PC-9 (cell line): ENCODE measurements at regions not wholly inside any gene's neighbourhood (a gene's known extent, or its start where the extent isn't known, plus 50 kb on each side); places are given as distances from the start of the nearest gene placed in this dataset.

Experiments
- BruUV-seq: library from RNA; stranded (reverse); fragments of 400-500 nt; replicated peaks from 2 replicates; lab custom pipeline; 2021; lab: Mats Ljungman, UMichigan
- CTCF ChIA-PET: fragments of 300-600 bp; sonication (Branson Sonifier 250); formaldehyde crosslinking; loops from one replicate; lab custom pipeline; 2022; ENCODE audit warnings: antibody characterized with exemption; lab: Charles Lee
- POLR2A ChIA-PET: fragments of 300-600 bp; sonication (Branson Sonifier 250); formaldehyde crosslinking; loops from one replicate; lab custom pipeline; 2022; ENCODE audit warnings: antibody characterized with exemption; ENCODE audit not compliant: unreplicated experiment; lab: Charles Lee
- DNase-seq, 2 experiments: peaks; one replicate each; pipeline versions ENCODE4 v3.0.0 to v3.0.0-alpha.2; 2015 to 2022; ENCODE audit warnings: mixed read lengths in 1 of 2
- H2AFZ ChIP-seq: fragments of 200-600 bp; sonication (generic); 2 replicates; pipeline ENCODE4 v1.8.1; 2017; ENCODE audit warnings: antibody characterized with exemption
- H3F3A ChIP-seq: fragments of 200-600 bp; sonication (generic); 2 replicates; pipeline ENCODE4 v1.8.1; 2017; ENCODE audit warnings: antibody characterized with exemption, mild to moderate bottlenecking, low read depth; ENCODE audit not compliant: insufficient read depth
- H3K27ac ChIP-seq: fragments of 200-600 bp; sonication (generic); 2 replicates; pipeline ENCODE4 v1.6.1; 2016; ENCODE audit warnings: mixed run types
- H3K27me3 ChIP-seq: fragments of 200-600 bp; sonication (generic); 2 replicates; pipeline ENCODE4 v1.6.1; 2016; ENCODE audit warnings: low read depth, mixed run types; ENCODE audit not compliant: insufficient read depth
- H3K36me3 ChIP-seq: fragments of 200-600 bp; sonication (generic); 2 replicates; pipeline ENCODE4 v1.6.1; 2016; ENCODE audit warnings: low read depth, mixed run types
- H3K4me1 ChIP-seq: fragments of 200-600 bp; sonication (generic); replicated peaks from 2 replicates; pipeline ENCODE4 v1.6.1; 2016; ENCODE audit warnings: mixed run types; ENCODE audit not compliant: insufficient read depth
- H3K4me2 ChIP-seq: fragments of 200-600 bp; sonication (generic); 2 replicates; pipeline ENCODE4 v1.6.1; 2017; ENCODE audit warnings: mixed run types
- H3K4me3 ChIP-seq: fragments of 200-600 bp; sonication (generic); 2 replicates; pipeline ENCODE4 v1.6.1; 2016; ENCODE audit warnings: mixed run types
- H3K79me2 ChIP-seq: fragments of 200-600 bp; sonication (generic); 2 replicates; pipeline ENCODE4 v1.6.1; 2017; ENCODE audit warnings: low read depth, mixed run types
- H3K9me2 ChIP-seq: fragments of 200-600 bp; sonication (generic); 2 replicates; pipeline ENCODE4 v1.8.1; 2017; ENCODE audit warnings: mild to moderate bottlenecking; ENCODE audit not compliant: insufficient read depth
- H3K9me3 ChIP-seq: fragments of 200-600 bp; sonication (generic); 2 replicates; pipeline ENCODE4 v1.8.1; 2016; ENCODE audit warnings: low read depth; ENCODE audit not compliant: insufficient read depth
- H4K20me1 ChIP-seq: fragments of 200-600 bp; sonication (generic); 2 replicates; pipeline ENCODE4 v1.8.1; 2017; ENCODE audit not compliant: insufficient read depth
- CTCF ChIP-seq: fragments of 200-600 bp; sonication (generic); conservative IDR thresholded peaks from 2 replicates; pipeline ENCODE4 v1.6.1; 2017; ENCODE audit warnings: mixed run types, antibody characterized with exemption, mild to moderate bottlenecking, moderate library complexity
- EZH2 ChIP-seq: fragments of 200-600 bp; sonication (generic); IDR thresholded peaks from 2 replicates; pipeline ENCODE4 v1.8.0; 2017; ENCODE audit warnings: antibody characterized with exemption, low read depth
- intact Hi-C: fragments of 100-400 bp; cut with micrococcal nuclease; formaldehyde crosslinking; loops from one replicate; pipeline ENCODE4 v1.10.0; 2022; ENCODE audit not compliant: unreplicated experiment

DNA sequence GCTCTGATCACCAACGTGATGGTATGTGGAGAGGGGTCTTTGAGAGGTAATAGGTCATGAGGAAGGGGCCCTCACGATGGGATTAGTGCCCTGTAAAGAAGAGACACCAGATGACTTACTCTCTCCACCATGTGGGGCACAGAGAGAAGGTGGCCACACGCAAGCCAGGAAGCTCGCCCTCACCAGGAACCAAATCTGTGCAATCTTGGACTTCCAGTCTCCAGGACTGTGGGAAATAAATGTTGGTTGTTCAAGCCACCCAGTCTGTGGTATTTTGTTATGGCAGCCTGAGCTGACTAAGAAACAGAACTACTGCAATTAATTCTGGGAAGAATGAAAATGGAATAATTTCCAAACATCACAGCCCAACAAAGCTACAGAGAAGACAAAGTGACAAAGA is 117.5 kb downstream of the SNX19 start:
- H3K36me3 ChIP-seq: no peaks in the 10 kb centered on the region
- H3K4me3 ChIP-seq: no peak overlapping the region
- no peaks in the 10 kb centered on the region for H4K20me1 ChIP-seq
- H3K9me2 ChIP-seq: no peaks in the 10 kb centered on the region; the same call in 1 of the 2 replicates
- intact Hi-C loops: no loop called here
- no peaks in the 10 kb centered on the region for H3K9me3 ChIP-seq
- no TSS peak for BruUV-seq
- CTCF ChIA-PET: no interaction called here
- no peak overlapping the region for H2AFZ ChIP-seq
- no peak for TF ChIP-seq CTCF
- no peak for TF ChIP-seq EZH2
- no peaks in the 10 kb centered on the region for H3K79me2 ChIP-seq
- POLR2A ChIA-PET: no interaction called here
- H3K4me2 ChIP-seq: no peak overlapping the region
- DNase-seq: no peak
- H3K4me1 ChIP-seq: no peaks in the 10 kb centered on the region
- H3K27ac ChIP-seq: no peak overlapping the region
- no peaks in the 10 kb centered on the region for H3K27me3 ChIP-seq
- H3F3A ChIP-seq: no peaks in the 10 kb centered on the region

DNA sequence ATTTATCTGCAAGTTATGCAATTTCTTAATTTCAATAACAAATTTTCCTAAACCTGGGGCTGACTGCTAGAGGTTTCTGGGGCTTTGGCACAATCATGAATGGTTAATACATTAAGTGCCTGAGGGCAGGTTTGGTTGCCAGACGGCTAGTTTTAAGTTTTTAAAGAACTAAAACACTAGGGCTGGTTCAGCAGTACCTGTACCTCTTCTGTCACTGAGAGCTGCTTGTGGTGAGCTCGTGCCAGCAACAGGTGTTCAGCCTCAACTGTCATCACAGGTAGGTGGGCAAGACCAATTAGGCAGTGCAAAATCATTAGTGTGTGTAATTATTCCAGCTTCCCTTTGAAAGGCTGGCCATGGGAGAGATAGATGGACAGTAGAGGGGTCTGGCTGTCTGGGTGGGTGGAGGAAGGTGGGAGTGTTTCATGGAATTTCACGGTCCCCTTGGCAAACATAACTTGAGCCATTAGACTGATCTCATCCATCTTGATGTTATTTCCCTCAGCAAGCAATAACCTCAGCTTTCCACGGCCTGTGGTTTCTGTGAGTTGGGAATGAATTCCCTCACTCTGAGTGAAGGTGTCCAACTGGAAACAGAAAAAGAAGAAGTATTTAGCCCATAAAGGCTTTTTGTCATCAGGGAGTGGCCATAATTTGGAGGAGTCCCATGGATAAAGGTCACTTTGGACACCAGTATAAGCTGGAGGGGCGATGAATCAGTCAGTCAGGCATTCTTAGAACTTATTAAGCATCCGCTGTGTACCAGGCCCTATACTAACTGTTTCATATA is 114.8 kb downstream of the SNX19 start:
- BruUV-seq: no TSS peak
- Histone ChIP-seq H3K4me1 (no peaks in the 10 kb centered on the region), H3K9me3 (no peaks in the 10 kb centered on the region), H3K27me3 (no peaks in the 10 kb centered on the region), H3K4me3 (no peak overlapping the region), H3K79me2 (no peaks in the 10 kb centered on the region), H3F3A (no peaks in the 10 kb centered on the region), H3K36me3 (no peaks in the 10 kb centered on the region), H2AFZ (no peak overlapping the region), H3K27ac (no peak overlapping the region), H3K9me2 (no peaks in the 10 kb centered on the region; the same call in 1 of the 2 replicates), H4K20me1 (no peaks in the 10 kb centered on the region), H3K4me2 (no peak overlapping the region)
- POLR2A ChIA-PET: no interaction called here
- intact Hi-C loops: no loop called here
- DNase-seq: no peak
- CTCF ChIA-PET: no interaction called here
- TF ChIP-seq EZH2 (no peak), CTCF (no peak)

DNA sequence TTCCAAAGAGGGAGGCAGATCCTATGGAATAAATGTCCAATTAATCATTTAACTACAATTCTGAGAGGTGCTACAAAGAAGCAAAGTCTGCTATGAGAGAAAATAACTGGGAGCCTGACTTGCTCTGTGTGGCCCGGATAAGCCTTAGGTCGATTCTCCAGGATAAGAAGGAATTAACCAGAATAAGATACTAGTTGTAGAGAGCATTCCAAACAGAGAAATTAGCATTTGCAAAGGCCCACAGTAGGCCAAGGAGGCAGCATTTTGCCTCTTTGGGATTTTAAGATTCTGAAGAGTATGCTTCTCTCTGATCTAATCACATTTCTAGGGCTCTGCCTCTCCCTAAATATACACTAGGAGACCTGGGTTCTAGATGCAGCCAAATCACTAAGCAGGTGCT is 113.7 kb downstream of the SNX19 start:
- H2AFZ ChIP-seq: no peak overlapping the region
- no peaks in the 10 kb centered on the region for H3K27me3 ChIP-seq
- intact Hi-C loops: no loop called here
- ChIA-PET CTCF (no interaction called here), POLR2A (no interaction called here)
- no peaks in the 10 kb centered on the region for H4K20me1 ChIP-seq
- H3K4me3 ChIP-seq: no peak overlapping the region
- no peaks in the 10 kb centered on the region for H3F3A ChIP-seq
- H3K79me2 ChIP-seq: no peaks in the 10 kb centered on the region
- no peaks in the 10 kb centered on the region for H3K4me1 ChIP-seq
- no peak for DNase-seq
- H3K9me2 ChIP-seq: no peaks in the 10 kb centered on the region; the same call in 1 of the 2 replicates
- TF ChIP-seq CTCF (no peak), EZH2 (no peak)
- H3K27ac ChIP-seq: no peak overlapping the region
- H3K9me3 ChIP-seq: no peaks in the 10 kb centered on the region
- H3K4me2 ChIP-seq: no peak overlapping the region
- H3K36me3 ChIP-seq: no peaks in the 10 kb centered on the region
- no TSS peak for BruUV-seq
